Activated CD4-positive, alpha-beta T cell treated with anti-CD3 and anti-CD28 coated beads, Interleukin-2, amount 50 U/mL, for 24 hours (primary cell): ENCODE measurements at regions not wholly inside any gene's neighbourhood (a gene's known extent, or its start where the extent isn't known, plus 50 kb on each side); places are given as distances from the start of the nearest gene placed in this dataset.
"Not testable (repeated sequence)": the region's sequence is repeated elsewhere in the genome, so short reads cannot be mapped to it uniquely, and the experiment has no call there.

Experiments used
- DNase-seq, 2 donors: peaks; one replicate each; pipeline ENCODE4 v3.0.0-alpha.2; 2020; ENCODE audit warnings: low read depth in 1 of 2, low spot score in 1 of 2

DNA sequence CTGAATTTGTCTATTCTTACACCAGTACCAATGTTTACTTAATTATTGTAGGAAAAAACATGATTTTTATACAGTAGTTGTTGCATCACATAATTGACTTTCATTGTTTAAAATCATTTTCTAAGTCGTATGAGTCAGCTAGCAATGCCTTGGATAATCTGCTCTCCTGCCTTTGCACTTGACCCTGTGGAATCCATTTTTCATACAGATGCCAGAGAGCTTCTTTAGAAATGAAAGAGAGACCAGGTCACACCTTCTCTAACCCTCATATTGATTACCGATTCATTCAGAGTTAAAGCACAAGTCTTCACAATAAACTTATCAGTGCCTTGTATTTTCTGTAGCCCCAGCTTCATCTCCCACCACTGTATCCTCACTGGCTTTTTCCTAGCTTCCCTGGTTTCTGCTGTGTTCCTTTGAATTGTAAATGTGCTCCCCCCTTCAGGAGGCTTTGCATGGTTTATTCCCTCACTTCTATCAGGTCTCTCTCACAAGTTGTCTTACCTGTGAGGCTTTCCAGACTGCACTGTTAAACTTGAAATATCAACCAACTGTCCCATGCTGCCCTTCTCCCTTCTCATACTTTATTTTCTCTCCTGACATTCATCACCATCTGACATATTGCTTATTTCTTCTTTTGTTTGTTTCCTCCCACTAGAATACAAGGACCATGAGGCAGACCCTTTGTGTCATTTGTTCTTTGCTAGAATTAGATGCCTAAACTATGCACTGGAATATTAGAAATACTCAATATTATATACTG lies 662.0 kb upstream of the GBE1 start:
- no peak for DNase-seq

DNA sequence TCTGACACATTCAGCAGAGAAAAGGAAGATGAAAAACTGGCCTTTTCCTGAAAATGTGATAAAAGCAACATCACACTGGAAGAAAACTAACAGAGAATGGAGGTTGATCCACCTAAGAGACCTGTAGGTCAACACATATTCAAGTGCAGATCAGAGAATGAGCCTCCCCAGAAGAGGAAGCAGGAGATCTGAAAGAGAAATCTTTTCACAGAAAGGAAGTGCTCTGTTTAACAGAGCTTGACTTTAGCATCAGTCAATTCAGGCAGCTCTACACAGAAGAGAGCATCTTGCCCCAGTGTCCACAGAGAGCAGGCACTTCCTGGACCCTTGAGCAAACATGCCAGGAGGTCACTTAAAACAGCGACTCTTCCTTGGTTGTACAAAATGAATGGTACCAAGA lies 655.4 kb upstream of the GBE1 start:
- no peak for DNase-seq

DNA sequence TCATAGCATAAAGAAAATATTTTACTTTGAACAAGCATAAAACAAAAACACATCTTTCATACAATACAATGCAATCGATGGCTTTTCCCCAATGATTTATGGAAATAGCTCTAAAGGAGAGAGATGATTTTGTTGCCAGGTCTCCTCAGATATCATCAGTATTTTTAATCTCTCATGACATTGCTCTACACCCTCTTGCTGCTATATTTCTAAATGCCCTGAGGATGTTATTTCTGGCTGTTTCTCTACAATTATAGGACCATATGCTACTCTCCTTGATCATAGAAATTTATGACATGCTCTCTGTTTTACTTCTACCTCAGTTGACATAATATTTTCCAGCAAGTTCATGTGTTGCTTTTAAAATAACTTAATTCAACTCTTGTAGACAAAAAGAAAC lies 654.9 kb upstream of the GBE1 start:
- DNase-seq = no peak

DNA sequence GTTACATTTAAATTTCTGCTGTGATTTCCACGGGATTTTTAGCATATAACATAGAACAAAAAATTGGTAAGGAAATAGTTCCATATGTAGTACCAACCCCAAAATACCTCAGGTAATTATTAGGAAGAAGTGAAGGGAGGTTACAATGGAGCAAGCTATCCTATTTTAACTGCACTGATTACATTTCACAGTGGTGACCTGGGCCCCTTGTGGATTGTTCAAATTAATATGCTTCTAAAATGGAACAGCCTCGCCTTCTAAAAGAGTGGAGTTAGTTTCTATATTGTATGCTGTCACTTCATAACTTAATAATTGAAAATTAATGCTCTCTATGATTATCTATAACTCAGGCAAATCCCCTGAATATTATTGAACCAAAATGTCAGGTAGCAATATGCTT lies 651.7 kb upstream of the GBE1 start:
- no peak for DNase-seq

DNA sequence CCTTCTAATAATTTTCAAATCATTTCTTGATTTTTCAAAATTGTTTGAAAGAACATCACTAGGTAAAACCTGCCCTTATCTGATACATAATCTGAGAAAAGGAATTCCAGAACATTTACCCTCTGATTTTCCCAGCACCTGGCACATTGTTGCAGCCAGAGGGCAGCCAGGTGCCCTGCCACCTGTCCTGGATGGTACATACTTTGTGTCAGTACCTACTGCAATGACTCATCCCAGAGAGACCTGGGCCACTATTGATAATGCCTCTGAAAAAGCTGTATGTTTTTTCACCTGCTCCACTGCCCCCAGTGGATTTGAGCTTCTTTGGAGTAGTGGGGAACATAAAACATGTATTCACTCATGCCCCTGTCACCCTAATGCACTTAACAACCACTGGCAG lies 648.9 kb upstream of the GBE1 start:
- DNase-seq = no peak

DNA sequence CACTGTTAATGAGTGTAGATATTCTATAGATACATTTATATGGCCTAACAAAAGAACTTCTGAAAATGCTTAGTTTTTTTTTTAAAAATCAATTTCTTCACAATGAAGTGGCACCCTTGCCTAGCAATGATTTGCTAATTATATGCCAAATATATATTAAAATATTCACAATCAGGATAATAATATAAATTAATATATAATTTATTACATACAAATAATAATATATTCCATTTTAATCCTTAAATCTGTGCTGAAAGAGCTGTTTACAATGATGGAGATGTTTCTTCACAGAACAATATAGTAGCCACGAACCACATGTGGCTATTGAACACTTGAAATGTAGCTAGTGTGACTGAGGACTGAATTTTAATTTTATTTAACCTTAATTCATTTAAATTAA lies 648.4 kb upstream of the GBE1 start:
- no peak for DNase-seq

DNA sequence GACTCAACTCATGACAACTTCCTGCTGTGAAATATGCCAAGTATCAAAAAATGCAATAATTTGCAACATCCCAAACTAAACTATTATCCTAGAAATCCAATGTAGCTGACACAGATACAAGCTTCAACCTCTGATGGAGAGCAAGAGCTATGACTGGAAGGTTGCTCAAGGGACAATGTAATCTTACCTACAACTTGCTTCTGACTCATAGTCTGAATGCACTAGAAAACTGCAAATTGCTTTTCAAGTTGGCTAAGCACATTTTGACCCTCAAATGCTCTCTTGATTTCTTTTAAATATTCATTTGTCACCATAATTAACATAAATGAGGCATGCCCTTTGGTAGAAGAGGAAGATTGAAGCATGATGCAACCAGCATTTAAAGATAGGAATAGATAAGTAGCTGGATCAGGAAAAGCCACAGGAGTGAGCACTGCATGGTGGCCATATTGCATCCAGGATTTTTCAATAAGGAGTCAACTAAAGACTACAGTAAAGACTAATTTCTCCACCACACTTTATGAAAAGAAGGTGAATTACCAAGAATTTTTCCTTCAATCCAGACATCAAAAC lies 630.8 kb upstream of the GBE1 start:
- DNase-seq = no peak

DNA sequence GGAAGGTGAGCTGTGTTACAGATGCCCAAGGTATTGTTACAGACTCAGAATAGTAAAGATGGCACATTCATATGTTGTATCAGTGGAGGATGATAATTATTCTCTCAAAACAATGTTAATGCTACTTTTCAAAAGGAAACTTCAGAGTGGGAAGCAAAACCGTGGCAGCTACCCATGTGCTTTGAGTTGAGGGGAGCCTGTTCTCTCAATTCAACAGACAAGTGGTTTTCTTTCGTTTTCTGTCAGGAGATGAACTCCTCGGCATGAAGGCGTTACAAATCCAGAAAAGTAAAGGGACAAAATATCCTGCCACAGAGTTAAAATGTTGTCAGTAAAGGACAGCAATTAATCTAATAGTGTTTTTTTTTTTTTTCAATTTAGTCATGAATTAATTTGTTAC lies 629.4 kb upstream of the GBE1 start:
- DNase-seq = no peak

DNA sequence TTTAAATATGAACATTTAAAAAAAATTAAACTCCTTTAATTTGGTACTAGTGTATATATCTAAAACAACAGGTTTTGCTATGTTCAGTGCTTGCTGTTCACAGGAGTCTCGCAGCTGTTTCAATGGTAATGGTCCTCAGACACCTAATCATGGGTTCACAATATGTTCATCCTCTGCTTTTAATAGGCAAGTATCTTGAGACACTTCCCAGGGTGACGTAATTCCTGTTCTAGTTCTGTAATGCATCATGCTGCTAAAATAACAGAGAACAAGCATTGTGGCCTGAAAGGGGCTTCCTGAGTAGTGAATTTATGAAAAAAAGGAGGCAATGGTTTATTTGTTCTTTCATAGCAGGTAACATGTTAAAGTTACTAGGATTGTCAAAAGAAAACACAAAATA lies 625.2 kb upstream of the GBE1 start:
- no peak for DNase-seq

DNA sequence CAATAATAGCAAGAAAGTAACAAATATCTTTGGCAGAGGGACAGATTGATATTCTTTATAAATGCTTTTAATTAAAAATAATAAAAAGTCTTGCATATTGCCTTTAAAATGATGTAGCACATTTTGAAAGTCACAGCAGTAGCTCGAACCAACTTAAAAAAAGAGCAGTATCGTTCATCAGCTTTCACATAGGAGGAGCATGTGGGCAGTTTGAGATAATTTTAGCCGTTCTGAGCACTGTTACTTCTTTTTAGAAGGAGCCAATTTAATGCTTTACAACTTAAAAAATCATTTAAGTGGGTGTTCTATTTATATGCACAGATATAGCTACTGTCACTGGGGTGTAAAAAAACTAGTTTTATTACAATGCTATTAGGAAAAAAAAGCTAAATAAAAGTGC lies 622.7 kb upstream of the GBE1 start:
- DNase-seq = no peak

DNA sequence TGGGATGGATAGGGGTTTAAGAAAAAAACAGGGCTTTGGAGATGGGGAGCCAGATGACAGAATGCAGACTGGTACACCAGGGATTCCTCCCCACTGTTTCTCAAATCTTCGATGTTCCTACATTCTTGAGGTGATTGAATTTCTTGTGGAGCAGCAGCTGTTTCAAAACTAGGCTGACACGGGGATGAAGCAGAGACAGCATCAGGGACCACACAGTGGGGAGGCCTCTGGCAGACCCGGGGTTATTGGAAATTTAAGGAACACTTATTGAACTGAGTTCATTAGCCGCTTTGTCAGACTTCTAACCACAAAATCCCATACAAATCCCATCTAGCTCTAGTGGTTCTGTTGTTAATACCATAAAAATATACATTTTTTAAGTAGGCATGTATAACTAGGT lies 621.4 kb upstream of the GBE1 start:
- DNase-seq = no peak

DNA sequence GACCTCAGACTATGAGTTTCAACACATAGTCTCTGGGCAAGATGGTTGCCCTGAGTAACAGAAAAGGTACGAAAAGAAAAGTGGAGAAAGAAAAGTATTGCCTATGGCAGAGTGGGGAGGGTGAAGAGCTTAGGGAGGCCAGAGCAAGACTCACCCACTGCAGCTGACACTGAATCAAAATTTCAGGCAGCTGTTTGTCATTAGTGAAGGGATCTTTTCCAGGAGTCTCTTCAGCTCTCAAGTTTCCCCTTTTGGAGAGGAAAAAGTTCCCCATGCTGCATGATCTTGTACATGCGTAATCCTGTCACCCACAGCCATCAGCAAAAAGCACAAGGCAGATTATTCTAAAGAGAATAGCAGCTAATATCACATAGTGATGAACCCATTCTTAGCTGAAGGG lies 616.9 kb upstream of the GBE1 start:
- DNase-seq = no peak

DNA sequence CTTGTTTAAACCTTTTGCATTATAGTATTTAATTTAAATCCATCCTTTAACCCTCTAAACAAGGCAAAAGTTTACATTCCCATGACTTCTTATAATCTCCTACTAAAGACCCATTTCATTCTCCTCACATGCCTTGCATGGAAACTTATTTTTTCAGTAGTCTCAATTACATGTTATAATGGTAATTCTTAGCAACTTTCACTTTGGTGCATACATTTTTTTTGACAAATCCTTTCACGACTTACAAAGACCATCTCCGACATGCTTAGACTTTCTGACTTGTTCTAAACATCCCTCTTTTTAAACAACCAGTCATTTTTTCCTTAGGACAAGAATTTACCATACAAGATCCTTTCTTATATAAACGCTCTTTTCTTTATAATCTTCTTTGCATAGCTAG lies 615.4 kb upstream of the GBE1 start:
- DNase-seq = no peak

DNA sequence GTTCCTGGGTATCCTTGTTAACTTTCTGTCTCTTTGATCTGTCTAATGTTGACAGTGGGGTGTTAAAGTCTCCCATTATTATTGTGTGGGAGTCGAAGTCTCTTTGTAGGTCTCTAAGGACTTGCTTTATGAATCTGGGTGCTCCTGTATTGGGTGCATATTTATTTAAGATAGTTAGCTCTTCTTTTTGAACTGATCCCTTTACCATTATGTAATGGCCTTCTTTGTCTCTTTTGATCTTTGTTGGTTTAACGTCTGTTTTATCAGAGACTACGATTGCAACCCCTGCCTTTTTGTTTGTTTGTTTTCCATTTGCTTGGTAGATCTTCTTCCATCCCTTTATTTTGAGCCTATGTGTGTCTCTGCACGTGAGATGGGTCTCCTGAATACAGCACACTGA lies 612.4 kb upstream of the GBE1 start:
- DNase-seq = not testable (repeated sequence)

DNA sequence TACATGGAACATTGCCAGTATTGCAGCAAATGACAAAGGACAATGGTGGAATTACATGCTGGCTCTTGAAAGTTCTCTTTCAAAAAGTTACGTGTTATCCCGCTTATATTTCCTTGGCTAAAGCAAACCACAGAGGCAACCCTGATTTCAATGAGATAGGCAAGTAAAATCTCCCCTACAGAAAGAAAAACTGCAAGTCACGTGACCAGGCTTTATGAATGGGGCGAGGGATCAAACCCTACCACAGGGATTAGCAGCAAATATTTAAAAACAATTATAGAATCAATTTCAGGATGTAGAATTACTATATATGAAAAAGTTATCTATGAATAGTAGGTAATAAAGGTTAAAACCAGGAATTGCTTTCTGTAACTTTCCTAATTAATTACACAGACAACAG lies 603.4 kb upstream of the GBE1 start:
- DNase-seq = no peak

DNA sequence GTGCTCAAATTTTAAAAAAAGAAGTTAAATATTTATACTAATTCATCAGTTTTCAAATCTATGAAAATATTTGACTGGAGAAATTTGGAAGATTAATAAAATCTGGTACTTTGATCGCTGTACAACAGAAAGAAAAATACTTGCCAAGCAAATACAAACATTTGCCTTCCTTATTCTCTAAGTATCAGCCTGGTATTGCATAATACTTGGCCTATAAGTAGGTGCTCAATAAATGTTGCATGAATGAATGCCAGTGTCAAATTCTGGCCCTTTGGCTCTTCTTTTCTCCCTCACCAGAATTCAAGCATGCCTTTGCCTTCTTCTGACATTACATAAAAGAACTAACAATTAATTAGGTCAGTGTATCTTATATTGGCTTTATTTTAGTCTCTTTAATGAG lies 601.7 kb upstream of the GBE1 start:
- DNase-seq = no peak

DNA sequence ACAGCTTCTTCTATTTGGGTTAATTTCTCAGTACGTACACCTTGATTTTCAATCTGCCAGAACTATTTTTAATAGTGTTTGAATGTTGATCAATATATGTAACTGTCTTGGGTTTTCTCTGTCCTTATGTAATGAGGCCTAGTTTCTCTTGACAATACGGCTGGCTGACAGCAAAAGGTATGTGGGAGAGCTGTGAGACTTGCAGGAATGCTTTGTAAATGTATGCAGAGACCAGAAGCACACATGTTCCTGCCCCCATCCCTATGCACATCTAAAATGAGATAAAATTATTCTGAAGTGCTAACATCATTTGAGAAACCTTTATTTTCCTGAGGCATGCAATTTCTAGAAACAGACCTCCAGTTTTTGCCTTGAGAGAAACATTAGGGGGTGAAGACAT lies 593.8 kb upstream of the GBE1 start:
- no peak for DNase-seq

DNA sequence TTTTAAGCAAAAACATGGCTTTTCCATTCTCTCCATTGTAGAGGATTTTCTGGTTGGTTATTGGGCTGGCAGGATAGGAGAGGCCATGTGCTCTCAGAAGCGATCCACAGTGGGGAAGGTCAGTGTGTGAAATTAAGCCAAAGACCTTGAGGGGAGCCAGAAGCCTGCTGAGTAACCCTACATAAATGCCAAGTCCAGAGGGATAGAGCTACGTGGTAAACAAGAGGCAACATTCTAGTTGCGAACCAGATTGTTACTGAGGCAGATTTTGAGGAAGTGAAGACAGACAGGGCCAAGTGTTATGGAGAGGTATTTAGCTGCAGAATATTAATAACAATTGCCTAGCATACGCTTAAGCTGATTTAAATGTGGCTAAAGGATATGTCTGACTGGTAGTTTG lies 592.8 kb upstream of the GBE1 start:
- no peak for DNase-seq

DNA sequence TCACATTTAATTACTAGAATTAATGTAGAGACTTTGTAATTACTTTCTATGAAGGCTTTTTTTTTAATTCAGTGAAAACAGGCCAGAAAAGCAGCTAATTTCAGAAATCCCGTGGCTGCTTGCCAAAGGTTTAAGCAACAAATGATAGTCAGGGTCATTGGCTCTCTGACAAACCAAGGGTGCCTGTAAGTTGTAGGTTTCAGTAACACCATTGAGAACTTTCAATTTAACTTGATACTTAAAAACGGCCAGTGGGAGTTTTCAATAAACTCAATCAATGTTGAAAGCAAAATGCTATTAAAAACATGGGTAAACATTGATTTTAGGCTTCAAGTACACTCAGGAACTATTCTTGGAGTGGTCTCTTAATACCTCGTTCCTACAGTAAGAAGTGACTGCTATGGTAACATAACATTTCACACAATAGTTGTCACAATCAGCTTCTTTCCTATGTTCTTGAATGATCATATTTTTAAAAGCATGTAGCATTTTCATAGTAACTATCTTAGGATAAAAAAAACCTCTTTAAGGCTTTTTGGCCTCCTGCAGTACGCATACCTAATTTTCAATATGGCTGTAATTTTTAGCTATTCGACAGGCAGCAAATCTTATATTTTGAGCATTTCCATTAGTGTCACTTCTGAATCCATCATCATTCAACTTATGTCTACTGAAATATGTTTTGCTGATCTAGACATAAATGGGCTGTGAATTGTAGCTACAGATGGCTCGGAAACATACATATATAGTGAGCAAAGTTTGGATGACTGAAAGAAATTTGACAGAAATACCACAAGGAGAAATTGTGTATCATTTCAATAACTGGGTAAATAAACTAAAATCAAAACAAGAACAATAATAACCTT lies 592.1 kb upstream of the GBE1 start:
- no peak for DNase-seq

DNA sequence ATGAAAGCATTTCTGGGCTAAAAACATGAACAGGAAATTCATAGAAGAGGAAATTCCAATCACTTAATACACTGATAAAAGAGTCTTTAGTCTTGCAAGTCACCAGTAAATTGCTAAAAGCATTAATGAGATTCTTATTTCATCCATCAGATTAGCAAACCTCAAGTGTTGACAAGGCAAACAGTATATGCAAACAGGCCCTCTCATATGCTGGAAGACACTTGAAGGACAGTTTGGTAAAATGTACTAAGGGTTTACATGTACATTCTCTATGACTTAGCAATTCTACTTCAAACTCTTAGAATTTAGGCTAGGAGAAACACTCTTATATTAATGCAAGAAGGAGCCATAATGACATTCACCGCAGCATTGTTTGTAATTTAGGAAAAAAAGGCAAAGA lies 586.1 kb upstream of the GBE1 start:
- no peak for DNase-seq

DNA sequence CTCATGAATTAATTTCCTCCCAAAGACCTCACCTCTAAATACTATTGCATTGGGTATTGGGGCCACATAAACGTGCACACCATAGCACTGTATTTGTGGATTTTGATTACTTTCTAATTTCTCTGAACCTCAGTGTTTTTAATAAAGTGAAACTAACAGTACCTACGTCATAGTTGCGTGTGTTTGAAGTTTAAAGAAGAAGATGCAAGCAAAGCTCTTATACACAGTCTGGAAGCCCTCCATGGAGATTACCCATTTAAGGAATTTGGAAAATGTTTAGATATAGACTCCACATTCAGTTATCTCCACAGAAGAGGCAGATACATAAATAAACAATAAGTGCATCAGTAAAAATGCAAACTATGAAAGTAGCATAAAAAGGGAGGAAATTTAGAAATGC lies 581.1 kb upstream of the GBE1 start:
- no peak for DNase-seq

DNA sequence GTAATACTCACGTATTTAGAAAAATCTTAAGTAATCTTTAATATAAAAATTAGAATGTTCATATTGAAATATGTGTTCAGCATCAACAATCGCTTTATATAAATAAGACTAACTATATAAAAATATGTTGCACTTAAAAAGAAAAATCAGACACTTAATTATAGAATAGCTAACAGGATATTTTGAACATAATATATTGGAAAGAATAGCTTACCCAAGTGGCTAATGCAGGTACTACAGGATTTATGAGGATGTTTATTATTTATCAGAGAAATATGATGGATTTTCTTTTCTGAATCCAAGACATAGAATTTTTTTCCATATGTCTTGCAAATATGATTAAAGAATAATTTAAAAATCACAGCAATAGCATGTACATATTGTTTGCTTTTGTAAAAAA lies 567.9 kb upstream of the GBE1 start:
- no peak for DNase-seq
